GM19025 (cell line): ENCODE measurements at regions not wholly inside any gene's neighbourhood (a gene's known extent, or its start where the extent isn't known, plus 50 kb on each side); places are given as distances from the start of the nearest gene placed in this dataset.

Experiments used
- ATAC-seq: cut with Tn5 transposase; IDR thresholded peaks from one replicate; pipeline ENCODE4 v1.9.1; 2021; ENCODE audit warnings: mild to moderate bottlenecking, low read depth, moderate library complexity; ENCODE audit not compliant: unreplicated experiment

- ATAC-seq, result no peak
Observed at GRCh38 chr2:6618201-6618600, 247.5 kb downstream of the CMPK2 start.

DNA sequence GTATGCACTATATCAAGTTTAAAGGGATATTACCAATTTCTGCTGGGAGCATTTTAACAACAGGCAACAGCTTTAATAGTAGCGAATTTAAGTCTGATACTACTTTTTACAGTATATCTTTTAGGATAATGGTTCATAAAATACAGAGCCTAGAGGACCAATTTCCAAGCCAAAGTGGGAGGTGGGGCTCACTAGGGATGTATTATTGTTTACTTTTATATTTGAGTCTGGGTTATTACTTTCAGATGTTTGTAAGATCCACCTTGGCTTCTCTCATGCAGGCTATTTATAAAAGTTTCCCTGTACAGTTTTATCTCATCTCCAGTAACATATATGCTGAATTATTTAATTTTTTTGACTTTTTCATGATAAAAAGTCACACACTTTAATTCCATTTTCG, 242.0 kb downstream of the CMPK2 start:
- no peak for ATAC-seq

DNA sequence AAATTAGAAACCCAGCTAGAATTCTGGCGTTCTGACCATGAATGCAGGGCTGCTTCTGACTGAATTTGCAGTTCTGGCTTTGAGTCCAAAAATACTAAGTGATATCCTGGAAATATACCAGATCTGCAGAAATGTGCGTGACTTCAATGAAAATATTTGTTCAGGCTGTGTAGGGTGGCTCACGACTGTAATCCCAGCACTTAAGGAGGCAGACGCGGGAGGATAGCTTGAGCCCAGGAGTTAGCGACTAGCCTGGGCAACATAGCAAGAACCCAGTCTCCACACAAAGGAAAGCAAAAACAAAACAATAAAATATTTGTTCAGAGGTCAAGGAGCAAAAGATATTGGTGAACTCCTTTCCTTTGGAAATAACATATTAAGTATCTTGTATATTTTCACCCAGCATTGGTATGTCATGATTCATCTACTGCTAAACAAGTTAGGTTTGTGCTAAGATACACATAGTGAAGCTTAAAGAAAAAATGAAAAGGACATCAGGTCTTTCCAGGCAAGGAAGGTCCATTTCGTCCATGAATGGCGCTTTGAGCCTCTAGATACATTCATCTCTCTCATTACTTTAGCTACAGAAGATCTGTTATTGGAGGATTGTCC, 239.2 kb downstream of the CMPK2 start:
- no peak for ATAC-seq

GRCh38 chr2:6627316-6627715, 238.4 kb downstream of the CMPK2 start:
- no peak for ATAC-seq

DNA sequence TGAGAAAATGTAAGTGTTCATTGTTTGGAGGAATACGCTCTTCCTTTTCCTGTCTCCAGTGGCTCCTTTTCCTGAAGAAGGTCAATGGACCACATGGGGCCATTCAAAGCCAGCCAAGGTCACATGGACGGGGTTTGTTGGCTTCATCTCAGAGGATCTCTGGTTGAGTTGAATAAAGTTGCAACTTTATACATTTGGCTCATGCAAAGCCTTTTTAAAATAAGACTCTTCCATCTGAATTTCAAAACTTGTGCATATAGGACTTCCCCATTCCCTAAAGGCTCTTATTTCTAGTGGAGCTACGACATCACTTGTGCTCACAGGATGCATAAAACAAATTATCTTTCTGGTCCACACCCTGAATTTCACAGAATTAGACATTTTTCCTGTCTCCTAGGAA, 235.5 kb downstream of the CMPK2 start:
- ATAC-seq, result no peak

GRCh38 chr2:6635296-6635695, 230.4 kb downstream of the CMPK2 start:
- no peak for ATAC-seq

- no peak for ATAC-seq
Observed at GRCh38 chr2:6637330-6637729, 228.4 kb downstream of the CMPK2 start.

DNA sequence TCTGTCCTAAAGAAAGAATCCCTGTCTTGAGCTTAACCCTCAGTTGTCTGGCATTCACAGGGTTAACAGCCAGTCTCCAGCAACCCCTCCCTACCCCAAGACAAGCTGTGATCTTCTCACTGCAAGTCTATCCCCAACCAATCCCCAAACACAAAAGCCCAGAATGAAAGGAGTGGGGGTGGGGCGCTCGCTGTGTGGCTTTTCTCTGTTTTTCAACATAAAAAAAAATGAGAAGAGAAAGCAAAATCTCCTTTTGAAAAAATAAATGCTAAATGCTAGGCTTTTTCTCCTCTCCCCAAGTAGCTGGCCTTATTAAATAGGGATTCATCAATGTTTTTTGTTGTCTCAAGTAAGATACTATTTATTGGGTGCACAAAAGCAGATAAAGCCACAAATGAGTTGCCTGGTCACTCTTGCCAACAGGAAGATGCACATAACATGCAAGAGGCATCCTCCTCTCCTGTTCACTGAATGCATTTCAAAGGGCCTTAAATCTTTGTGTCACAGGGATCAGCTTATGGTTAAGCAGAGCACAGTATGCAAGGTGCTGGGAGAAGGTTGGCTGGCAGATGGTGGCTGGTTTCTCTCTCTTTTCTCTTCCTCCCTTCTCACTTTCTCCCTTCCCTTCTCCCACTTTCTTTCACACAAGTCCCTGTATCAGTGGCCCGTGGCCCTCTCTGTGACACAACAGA, 225.6 kb downstream of the CMPK2 start:
- no peak for ATAC-seq

- ATAC-seq, result no peak
Observed at GRCh38 chr2:6640621-6641015, 225.1 kb downstream of the CMPK2 start.

DNA sequence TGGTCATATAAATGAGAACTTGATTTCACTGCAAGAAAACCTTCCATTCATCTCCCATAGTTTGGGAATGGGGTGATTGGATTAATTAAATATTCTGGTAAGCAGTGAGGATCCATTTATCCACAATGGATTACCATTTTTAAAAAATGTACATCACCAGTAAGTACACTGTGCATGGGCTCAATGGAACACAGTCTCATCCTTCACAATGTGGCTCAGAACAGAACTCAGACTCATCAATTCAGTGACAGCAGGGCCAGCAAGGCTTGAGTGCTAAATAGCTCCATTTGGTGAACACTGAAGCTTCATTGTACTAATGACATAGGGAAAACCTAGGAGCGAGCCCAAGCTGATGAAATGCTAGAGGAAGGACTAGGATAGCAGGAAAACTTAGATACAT, 223.8 kb downstream of the CMPK2 start:
- no peak for ATAC-seq

GRCh38 chr2:6644261-6644660, 221.4 kb downstream of the CMPK2 start:
- no peak for ATAC-seq

GRCh38 chr2:6645004-6645403, 220.7 kb downstream of the CMPK2 start:
- no peak for ATAC-seq

DNA sequence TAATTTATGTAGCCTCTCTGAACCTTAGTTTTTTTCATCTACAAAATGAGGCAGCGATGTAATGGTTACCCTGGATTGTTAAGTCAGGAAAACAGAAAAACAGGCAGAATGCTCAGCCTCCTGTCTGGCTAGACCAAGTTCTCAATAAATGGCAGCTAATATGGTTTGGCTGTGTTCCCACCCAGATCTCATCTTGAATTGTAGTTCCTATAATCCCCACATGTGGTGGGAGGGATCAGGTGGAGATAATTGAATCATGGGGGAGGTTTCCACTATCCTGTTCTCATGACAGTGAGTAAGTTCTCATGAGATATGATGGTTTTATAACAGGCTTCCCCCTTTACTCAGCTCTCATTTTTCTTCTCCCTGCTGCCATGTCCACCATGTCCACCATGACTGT, 220.0 kb downstream of the CMPK2 start:
- no peak for ATAC-seq

DNA sequence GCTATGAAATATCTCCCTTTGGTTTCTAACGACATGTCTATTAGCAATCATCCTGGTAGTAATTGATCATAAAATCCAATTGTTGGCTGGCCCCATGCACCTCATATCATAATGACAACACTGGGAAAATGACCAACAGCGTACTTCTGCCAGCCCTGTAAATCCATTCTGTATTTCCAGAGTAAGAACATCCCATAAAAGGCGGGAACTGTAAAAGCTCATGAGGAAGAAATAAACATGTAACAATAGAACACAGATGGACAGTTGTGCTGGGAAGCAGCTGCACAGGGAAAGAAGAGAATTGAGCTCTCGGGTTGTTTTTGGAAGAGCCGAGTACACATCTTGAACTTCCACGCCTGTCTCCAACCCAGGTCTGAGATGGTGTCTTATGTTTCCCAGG, 218.7 kb downstream of the CMPK2 start:
- ATAC-seq, result no peak

- ATAC-seq, result no peak
Observed at GRCh38 chr2:6648596-6649247, 217.0 kb downstream of the CMPK2 start.

GRCh38 chr2:6650311-6650710, 215.4 kb downstream of the CMPK2 start:
- ATAC-seq, result no peak

DNA sequence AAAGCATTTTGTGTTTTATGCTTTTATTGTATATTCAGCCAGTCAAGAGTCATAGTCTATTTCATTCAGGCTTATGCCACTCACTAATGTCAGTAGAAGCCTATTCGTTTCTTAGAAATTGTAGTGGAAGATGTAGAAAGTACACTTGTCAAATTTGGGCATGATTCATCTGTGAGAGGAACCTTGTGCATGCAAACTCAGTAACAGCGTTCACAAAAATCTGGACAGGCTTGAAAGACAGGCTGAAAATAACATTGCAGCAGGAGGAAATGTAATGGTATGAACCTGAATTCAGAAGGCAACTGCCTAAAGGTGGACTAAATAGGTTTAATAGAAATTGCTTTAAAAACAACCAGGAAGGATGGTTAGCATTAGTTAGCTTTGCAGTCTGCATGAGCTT, 213.5 kb downstream of the CMPK2 start:
- ATAC-seq, result no peak

GRCh38 chr2:6653281-6653750, 212.4 kb downstream of the CMPK2 start:
- no peak for ATAC-seq

GRCh38 chr2:6654279-6654678, 211.4 kb downstream of the CMPK2 start:
- no peak for ATAC-seq

GRCh38 chr2:6656633-6657032, 209.1 kb downstream of the CMPK2 start:
- no peak for ATAC-seq

DNA sequence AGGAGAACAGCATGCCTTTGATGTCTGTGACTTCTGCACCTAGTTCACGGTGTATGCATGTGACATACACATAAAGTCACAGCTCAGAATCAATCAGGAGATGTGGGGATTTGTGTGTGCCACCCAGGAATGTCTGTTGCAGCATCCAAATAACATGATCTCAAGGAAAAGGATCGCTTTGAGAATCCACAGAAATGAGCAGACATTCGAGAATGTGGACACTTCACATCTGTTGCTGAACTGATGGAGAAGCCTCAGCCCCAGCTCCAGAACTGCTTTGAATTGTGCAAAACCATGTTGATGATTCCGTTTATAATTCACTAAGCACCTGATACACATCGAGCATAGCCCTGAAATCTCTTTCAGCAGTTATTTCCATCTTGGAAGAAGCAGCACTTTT, 208.6 kb downstream of the CMPK2 start:
- ATAC-seq, result no peak

DNA sequence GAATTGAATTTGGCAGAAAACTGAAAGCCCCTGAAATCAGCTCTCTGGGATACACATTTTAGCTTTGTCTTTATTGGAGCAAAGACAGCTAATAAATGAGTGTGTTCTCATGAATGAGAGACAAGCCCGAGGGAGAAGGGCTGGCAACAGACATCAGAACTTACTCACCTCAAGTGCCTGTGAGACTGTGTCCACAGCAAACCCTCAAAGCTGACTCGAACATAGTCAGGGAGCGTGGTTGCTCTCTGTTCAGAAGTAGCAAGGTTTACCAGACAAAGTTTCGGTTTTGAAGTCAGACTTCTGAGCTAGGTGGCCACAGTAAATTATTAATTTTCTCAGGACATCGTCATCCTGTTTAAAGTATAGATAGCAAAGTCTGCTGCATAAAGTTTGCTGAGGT, 207.9 kb downstream of the CMPK2 start:
- peak; percentile 97 for ATAC-seq
